Islet of Langerhans (tissue), 1 donor: ENCODE measurements at regions not wholly inside any gene's neighbourhood (a gene's known extent, or its start where the extent isn't known, plus 50 kb on each side); places are given as distances from the start of the nearest gene placed in this dataset.

ENCODE experiments used
- FAIRE-seq: peaks from one replicate; lab custom pipeline; 2011; peaks lifted over from hg19 to GRCh38; lab: Jason Lieb, UNC

DNA sequence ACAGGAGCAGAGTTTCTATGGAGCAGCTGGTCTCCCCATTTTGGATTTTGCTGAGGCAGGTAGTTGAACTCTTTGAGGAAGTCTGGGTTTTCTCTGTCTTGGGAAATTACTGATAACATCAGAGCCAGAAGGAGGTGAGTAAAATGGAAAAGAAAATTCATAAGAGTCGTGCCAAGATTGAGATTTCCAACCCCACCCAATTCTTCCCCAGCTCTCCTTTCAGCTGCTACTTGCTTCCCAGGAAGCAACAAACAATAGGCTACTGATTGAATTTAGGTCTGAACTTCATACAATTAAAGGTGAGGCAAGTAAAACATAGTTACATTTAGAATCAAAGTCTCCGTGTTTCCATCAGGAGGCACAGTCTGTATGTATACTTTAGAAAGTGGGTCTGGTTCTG, 54.6 kb upstream of the EOLA2 start:
- FAIRE-seq: no peak

DNA sequence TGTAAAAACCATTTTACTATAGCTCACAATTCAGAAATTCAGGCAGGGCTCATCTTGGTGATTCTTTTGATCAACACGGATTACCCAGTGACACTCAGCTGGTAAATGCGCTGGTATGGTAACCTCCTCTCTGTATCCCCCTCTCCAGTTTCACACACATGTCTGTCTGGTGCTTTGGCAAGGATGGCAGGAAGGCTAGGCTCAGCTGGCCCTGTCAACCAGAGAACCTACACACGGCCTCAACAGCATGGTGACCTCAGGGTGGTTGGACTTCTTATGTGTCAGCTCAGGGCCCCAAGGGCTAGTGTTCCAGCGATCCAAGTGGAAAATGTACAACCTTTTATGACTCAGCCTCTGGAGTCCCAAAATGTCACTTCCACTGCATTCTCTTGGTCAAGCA, 55.7 kb upstream of the EOLA2 start:
- FAIRE-seq: no peak

DNA sequence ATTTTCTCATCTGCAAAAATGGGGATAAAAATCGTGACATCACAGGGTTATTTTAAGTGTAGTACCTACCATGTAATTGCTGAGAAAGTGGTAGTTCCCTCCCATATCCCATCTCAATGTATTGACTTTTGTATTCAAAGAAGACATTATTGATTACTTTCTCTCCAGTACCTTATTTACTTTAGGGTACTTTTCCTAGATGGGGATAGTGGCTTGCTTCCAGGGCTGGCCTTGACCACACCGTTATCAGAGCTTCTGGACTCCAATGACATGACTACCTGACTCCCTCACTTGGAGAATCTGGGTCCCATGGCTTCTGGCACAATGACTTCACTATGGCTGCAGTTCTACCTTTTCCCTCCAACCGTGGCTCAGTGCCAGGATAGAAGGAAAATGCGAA, 58.2 kb upstream of the EOLA2 start:
- no peak for FAIRE-seq

- no peak for FAIRE-seq
Observed at GRCh38 chrX:150005027-150005426, 66.7 kb upstream of the EOLA2 start.

DNA sequence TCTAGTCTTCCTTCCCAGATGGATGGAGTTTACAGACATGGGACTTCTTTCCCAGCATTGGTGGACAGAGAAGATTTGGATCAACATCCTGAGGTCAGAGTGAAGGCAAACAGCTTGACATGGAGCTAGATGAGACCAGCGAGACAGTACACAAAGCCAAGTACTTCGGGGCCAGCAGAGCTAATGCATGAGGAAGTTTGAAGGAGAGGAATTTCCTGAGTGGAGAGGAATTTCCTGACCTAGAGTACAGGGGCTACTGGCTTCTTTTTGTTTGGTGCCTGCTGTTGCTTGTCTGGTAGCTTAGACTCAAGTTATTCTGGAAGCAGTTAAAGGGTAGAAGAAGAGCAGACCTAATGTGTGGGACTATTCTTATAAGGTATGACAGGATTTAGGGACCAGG, 69.1 kb upstream of the EOLA2 start:
- no peak for FAIRE-seq

- FAIRE-seq: no peak
Observed at GRCh38 chrX:150012647-150013381, 74.5 kb upstream of the EOLA2 start.

GRCh38 chrX:150014525-150014924, 76.2 kb upstream of the EOLA2 start:
- peak; percentile 51 for FAIRE-seq

DNA sequence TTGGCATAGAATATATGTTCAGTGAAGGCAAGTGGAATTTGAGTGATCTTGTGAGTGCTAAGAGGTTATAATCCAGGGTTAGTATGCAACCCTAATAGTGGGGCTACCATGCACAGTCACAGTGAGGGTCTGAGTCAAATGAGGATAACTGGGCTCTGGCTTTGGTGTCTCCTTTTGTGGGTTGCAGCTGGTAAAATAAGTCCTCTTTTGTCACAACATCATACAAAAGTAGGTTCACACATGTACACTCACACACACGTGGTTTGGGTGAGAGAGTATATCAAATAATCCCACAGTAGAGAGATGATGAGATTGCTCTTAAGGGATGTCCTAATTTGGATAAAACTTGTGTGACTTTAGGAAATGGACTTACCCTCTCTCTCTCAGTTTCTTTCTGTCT, 79.6 kb upstream of the EOLA2 start:
- no peak for FAIRE-seq

GRCh38 chrX:150018931-150019361, 80.7 kb upstream of the EOLA2 start:
- FAIRE-seq: no peak

- peak; percentile 33 for FAIRE-seq
Observed at GRCh38 chrX:150028692-150029091, 90.4 kb upstream of the EOLA2 start.

DNA sequence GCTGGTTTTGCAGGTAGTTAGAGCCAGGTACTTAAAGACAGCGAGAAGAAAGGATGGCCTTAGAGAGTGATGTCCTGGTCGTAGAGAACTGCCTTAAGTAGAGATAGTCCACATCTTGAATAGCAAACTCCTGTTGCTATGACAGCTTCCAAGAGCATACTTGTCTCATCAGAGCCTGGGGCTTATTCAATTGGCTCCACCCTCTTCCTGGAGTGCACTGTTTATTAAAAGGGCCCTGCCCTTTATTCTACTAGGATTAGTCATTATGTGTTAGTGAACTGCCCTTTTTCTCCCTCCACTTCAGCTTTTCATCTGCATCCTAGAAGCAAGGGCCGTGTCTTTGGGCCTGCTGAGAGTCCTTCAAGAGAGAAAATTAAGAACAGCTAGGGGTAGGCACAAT, 94.5 kb upstream of the EOLA2 start:
- FAIRE-seq: no peak

- FAIRE-seq: peak; percentile 79
Observed at GRCh38 chrX:150034788-150035187, 96.5 kb upstream of the EOLA2 start.

DNA sequence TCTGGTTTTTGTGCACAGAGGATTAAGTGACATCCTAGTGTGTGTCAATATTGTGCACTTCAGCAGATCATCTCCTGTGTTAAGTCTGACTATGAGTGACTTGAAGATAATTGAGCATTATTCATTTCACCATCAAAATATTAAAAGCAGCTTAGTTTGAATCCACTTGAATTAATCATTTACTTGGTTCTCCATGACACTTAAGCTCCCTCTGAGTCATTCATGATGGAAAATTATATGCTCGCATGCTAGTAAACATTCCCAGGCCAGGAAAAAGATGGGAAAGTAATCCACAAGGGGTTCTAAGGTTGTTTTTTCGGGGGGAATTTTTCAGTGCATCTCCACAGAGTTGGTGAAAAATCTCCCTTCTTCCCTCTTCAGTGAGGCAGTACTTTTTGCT, 97.2 kb upstream of the EOLA2 start:
- no peak for FAIRE-seq

DNA sequence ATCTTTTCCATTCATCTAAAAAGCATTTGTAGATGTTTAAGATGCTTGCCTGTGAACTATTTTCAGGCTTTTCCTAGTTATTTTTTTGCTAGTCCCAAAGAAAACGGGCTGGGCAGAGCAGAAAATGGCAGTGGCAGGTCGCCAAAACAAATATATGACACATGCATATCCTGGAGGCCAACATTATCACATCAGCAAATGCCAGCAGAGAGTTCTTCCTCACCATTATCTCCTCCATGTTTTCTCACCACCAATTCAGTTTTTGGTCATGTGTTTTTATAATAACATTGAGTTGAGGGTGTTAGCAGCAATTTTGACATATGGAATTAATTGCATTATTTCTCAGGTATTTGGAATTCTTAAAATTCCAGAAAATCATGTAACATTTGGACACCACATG, 97.9 kb upstream of the EOLA2 start:
- no peak for FAIRE-seq

DNA sequence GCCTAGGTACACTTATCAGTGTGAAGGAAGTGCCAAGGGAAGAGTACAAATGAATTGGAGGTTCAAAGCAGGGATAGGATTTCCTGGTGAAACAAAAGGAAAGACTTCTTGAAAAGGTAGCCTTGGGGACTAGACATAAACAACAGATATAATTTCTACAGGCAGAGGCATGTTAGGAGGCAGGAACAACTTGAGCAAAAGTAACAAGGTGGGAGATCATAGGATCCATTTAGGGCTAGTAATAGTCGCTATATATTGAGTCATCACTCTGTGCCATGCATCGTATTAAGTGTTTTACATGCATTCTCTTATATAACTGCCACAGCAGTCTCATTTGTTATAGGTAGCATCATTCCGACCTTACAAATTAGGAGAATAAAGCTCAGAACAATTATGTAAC, 98.3 kb upstream of the EOLA2 start:
- no peak for FAIRE-seq

DNA sequence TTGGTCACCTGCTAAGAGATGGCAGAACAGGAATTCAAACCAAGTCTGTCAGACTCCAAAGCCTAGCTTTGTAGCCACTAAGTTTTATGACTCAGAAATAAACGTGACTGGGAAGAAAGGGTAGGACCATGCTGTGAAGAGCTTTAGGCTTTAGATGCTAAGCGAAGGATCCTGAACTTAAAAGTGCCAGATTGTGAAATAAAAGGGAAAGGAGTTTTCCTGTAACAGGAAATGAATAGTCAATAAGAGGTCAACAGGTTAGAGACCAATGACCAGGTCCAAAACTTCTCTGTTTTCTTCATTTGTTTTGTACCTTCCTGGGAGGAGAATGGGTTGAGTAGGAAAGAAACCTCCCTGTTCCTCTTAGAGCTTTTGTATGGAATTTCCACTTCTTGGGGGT, 98.8 kb upstream of the EOLA2 start:
- FAIRE-seq: no peak

- FAIRE-seq: no peak
Observed at GRCh38 chrX:150038315-150038714, 100.0 kb upstream of the EOLA2 start.

GRCh38 chrX:150038986-150039599, 100.8 kb upstream of the EOLA2 start:
- no peak for FAIRE-seq

GRCh38 chrX:150041208-150041607, 102.9 kb upstream of the EOLA2 start:
- peak; percentile 89 for FAIRE-seq

DNA sequence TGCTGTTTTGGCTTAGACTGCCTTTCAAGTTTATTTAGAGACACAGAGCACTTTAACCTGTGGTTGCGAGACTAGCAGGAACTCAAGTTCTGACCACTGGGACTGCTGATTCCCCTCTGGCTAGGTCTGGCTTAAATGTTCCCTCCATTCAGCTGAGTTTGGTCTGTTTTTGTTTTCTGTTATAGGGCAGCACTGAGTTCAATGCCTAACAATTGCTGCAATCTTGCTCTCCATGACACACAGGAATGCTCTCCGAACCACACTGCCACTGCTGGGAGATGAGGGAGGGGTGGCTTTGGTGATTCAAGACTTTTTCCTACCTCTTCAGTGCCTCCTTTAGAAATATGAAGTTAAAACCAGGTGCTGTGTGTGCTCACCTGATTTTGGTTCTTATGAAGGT, 106.3 kb upstream of the EOLA2 start:
- no peak for FAIRE-seq

DNA sequence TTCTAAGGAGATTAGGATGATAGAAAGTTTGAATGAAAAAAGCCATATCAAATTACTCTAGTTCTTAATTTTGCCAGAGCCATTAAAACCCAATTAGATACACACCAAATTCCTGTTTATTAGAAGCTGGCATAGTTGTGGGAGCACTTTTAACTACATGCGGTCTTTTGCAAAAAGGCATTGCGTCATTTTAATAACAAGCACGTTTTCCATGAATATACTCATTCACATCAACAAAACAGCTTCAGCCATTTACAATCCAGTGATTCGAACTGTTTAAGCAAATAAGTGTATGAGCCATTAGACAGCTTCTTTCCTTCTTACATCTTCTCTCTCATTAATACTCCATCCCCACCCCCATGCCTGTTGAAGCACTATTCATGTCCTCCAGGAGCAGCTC, 109.5 kb upstream of the EOLA2 start:
- FAIRE-seq: peak; percentile 27

DNA sequence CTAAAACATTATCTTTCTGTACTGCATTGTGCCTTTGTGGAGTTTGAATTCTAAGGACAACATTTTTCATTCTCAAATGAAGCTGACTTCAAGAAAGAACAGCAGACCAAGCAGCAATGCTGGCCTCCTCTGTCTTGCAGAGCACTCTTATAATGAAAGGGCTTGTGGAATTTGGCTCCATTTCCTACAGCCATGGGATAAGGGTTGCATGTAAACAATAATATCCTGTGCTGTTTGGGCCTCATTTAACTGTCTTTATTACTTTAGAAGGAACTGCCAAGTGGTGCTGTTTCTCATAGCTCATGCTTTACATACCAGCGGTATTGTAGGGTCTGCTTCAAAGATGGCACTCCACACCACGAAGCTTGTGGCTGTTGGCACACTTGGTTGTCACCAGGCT, 111.4 kb upstream of the EOLA2 start:
- FAIRE-seq: no peak

- no peak for FAIRE-seq
Observed at GRCh38 chrX:150050387-150050786, 112.1 kb upstream of the EOLA2 start.

GRCh38 chrX:150051096-150051495, 112.8 kb upstream of the EOLA2 start:
- FAIRE-seq: no peak
